SKM-1 (cell line): ENCODE measurements at regions not wholly inside any gene's neighbourhood (a gene's known extent, or its start where the extent isn't known, plus 50 kb on each side); places are given as distances from the start of the nearest gene placed in this dataset.
"Not testable (repeated sequence)": the region's sequence is repeated elsewhere in the genome, so short reads cannot be mapped to it uniquely, and the experiment has no call there.

Source experiments
- DNase-seq: peaks from one replicate; lab custom pipeline; 2025; ENCODE audit not compliant: unreplicated experiment; lab: John Stamatoyannopoulos, UW

GRCh38 chr11:70586261-70587074 lies 188.1 kb downstream of the CTTN start:
- no peak for DNase-seq

- no peak for DNase-seq
Observed at GRCh38 chr11:70587075-70587389, 188.7 kb downstream of the CTTN start.

GRCh38 chr11:70590356-70590991 lies 192.1 kb downstream of the CTTN start:
- DNase-seq, result no peak

- no peak for DNase-seq
Observed at GRCh38 chr11:70592641-70593165, 194.4 kb downstream of the CTTN start.

GRCh38 chr11:70593446-70593983 lies 195.2 kb downstream of the CTTN start:
- DNase-seq, result no peak

- DNase-seq, result no peak
Observed at GRCh38 chr11:70594031-70594430, 195.7 kb downstream of the CTTN start.

- DNase-seq, result no peak
Observed at GRCh38 chr11:70594606-70595005, 196.3 kb downstream of the CTTN start.

- DNase-seq, result no peak
Observed at GRCh38 chr11:70595016-70595415, 196.7 kb downstream of the CTTN start.

- no peak for DNase-seq
Observed at GRCh38 chr11:70595452-70595851, 197.1 kb downstream of the CTTN start.

- no peak for DNase-seq
Observed at GRCh38 chr11:70596091-70596490, 197.8 kb downstream of the CTTN start.

GRCh38 chr11:70597006-70597555 lies 198.8 kb downstream of the CTTN start:
- DNase-seq, result no peak

GRCh38 chr11:70597751-70598625 lies 199.7 kb downstream of the CTTN start:
- DNase-seq, result no peak

GRCh38 chr11:70600911-70601415 lies 202.6 kb downstream of the CTTN start:
- DNase-seq, result not testable (repeated sequence)

- DNase-seq, result no peak
Observed at GRCh38 chr11:70601861-70602538, 203.7 kb downstream of the CTTN start.

- no peak for DNase-seq
Observed at GRCh38 chr11:70603114-70603755, 204.9 kb downstream of the CTTN start.

GRCh38 chr11:70603756-70604211 lies 205.5 kb downstream of the CTTN start:
- DNase-seq, result no peak

- no peak for DNase-seq
Observed at GRCh38 chr11:70604221-70604620, 205.9 kb downstream of the CTTN start.

- DNase-seq, result no peak
Observed at GRCh38 chr11:70604630-70605467, 206.5 kb downstream of the CTTN start.

- no peak for DNase-seq
Observed at GRCh38 chr11:70605468-70605815, 207.1 kb downstream of the CTTN start.
